Stimulated activated CD4-positive, alpha-beta T cell treated with anti-CD3 and anti-CD28 coated beads, Interleukin-2, amount 100 ng/mL, for 4 hours (primary cell): ENCODE measurements at regions not wholly inside any gene's neighbourhood (a gene's known extent, or its start where the extent isn't known, plus 50 kb on each side); places are given as distances from the start of the nearest gene placed in this dataset.

Experiments
- DNase-seq: peaks from one replicate; pipeline ENCODE4 v3.0.0-alpha.2; 2020; ENCODE audit warnings: low read depth

GRCh38 chr16:79264237-79265109 lies 336.1 kb downstream of the MAF start:
- no peak for DNase-seq

GRCh38 chr16:79263425-79263824 lies 337.1 kb downstream of the MAF start:
- no peak for DNase-seq
